Right atrium auricular region (tissue), 2 donors: ENCODE measurements at regions not wholly inside any gene's neighbourhood (a gene's known extent, or its start where the extent isn't known, plus 50 kb on each side); places are given as distances from the start of the nearest gene placed in this dataset.
A peak's percentile ranks its signal among the peaks of the same experiment; 100 is the strongest.
"Not testable (repeated sequence)": the region's sequence is repeated elsewhere in the genome, so short reads cannot be mapped to it uniquely, and the experiment has no call there.

Experiments
- DNase-seq: peaks from one replicate; pipeline ENCODE4 v3.0.0-alpha.2; 2019; ENCODE audit warnings: low spot score
- H3K27ac ChIP-seq, 2 donors: fragments of 200-600 bp; sonication (generic); 1 replicate in 1 of 2; 2 replicates in 1 of 2; pipeline ENCODE4 v1.5.1; 2016 to 2019
- H3K27me3 ChIP-seq, 2 donors: fragments of 200-600 bp; sonication (generic); one replicate each; pipeline versions ENCODE4 v1.5.1 to v1.6.0; 2017 to 2019
- H3K36me3 ChIP-seq: fragments of 200-600 bp; sonication (generic); one replicate; pipeline ENCODE4 v1.5.1; 2016
- H3K4me1 ChIP-seq, 2 donors: fragments of 200-600 bp; sonication (generic); one replicate each; pipeline versions ENCODE4 v1.5.1 to v1.6.0; 2017 to 2019
- H3K4me3 ChIP-seq, 2 donors: fragments of 200-600 bp; sonication (generic); 1 replicate in 1 of 2; 2 replicates in 1 of 2; pipeline ENCODE4 v1.5.1; 2017 to 2019; ENCODE audit warnings: mild to moderate bottlenecking in 1 of 2, moderate library complexity in 1 of 2
- H3K9me3 ChIP-seq, 2 donors: fragments of 200-600 bp; sonication (generic); one replicate each; pipeline ENCODE4 v1.5.1; 2019
- CTCF ChIP-seq, 2 donors: fragments of 200-600 bp; sonication (generic); IDR thresholded peaks; one replicate each; pipeline ENCODE4 v1.5.1; 2019; ENCODE audit warnings: antibody characterized with exemption in 2 of 2

GRCh38 chr6:47420394-47421371, 56.9 kb upstream of the CD2AP start:
- H3K27me3 ChIP-seq: no peaks in the 10 kb centered on the region
- peak overlapping the region in 1 of 2 donors; percentile 6 for H3K27ac ChIP-seq
- DNase-seq: no peak
- no peaks in the 10 kb centered on the region for H3K36me3 ChIP-seq
- peaks cover 0 to 10% of the 10 kb centered on the region in 2 donors for H3K4me1 ChIP-seq
- no peak for TF ChIP-seq CTCF (IDR thresholded peaks at IDR 0.05)
- no peaks in the 10 kb centered on the region for H3K9me3 ChIP-seq
- no peak overlapping the region for H3K4me3 ChIP-seq

- TF ChIP-seq CTCF (IDR thresholded peaks at IDR 0.05): no peak
- no peak overlapping the region for H3K4me3 ChIP-seq
- no peak for DNase-seq
- peaks cover 0 to 10% of the 10 kb centered on the region in 2 donors for H3K4me1 ChIP-seq
- no peaks in the 10 kb centered on the region for H3K9me3 ChIP-seq
- no peaks in the 10 kb centered on the region for H3K27me3 ChIP-seq
- H3K36me3 ChIP-seq: no peaks in the 10 kb centered on the region
- H3K27ac ChIP-seq: no peak overlapping the region
These were observed 54.5 kb upstream of the CD2AP start for GRCh38 chr6:47423079-47423478.

GRCh38 chr6:47424436-47424836, 53.2 kb upstream of the CD2AP start:
- Histone ChIP-seq H3K27me3 (no peaks in the 10 kb centered on the region), H3K27ac (no peak overlapping the region), H3K4me3 (no peak overlapping the region), H3K4me1 (peaks cover 0 to 10% of the 10 kb centered on the region in 2 donors), H3K36me3 (no peaks in the 10 kb centered on the region), H3K9me3 (peaks cover 0 to 8% of the 10 kb centered on the region in 2 donors)
- DNase-seq: no peak
- TF ChIP-seq CTCF (IDR thresholded peaks at IDR 0.05): no peak

DNA sequence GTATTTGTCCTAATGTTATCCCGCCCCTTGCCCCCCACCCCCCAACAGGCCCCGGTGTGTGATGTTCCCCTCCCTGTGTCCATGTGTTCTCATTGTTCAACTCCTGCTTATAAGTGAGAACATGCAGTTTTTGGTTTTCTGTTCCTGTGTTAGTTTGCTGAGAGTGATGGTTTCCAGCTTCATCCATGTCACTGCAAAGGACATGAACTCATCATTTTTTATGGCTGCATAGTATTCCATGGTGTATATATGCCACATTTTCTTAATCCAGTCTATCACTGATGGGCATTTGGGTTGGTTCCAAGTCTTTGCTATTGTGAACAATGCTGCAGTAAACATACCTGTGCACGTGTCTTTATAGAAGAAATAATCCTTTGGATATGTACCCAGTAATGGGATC, 51.9 kb upstream of the CD2AP start:
- H3K4me3 ChIP-seq, DNase-seq, H3K27me3 ChIP-seq, H3K4me1 ChIP-seq, H3K36me3 ChIP-seq, H3K9me3 ChIP-seq, H3K27ac ChIP-seq: not testable (repeated sequence)

DNA sequence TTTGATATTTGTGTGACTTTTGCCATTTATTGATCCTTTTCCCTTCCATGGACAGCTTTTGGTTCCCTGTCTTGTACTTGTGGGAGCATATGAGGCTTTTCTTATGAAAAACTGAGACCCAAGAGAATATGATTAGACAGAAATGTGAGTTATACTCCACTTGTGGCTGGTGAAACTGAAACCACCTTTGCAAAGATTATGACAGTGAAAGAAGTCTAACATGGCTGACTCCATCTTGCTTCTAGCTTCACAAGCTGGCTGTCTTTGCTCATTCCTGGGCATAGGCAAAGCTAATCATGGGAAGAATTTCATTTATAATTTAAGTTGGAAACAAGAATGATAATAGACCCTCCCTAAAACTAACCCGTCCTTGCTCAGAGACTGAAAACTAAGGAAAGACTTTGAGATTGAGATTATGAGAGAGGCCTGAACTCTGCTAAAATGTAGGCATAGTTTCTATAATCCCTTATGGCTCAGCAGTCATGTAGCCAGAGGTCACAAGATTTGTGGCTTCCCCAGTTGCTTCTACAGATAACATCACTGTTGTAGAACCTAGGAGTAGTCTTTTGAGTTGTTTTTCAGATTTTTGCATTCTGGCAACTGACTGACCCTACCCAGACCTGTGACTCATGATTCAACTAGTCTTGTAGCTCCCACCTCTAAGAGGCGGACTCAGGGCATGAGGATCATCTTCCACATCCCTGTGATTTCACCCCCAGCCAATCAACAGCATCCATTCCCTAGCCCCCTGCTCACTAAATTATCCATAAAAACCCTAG, 50.9 kb upstream of the CD2AP start:
- no peak overlapping the region for H3K27ac ChIP-seq
- no peaks in the 10 kb centered on the region for H3K27me3 ChIP-seq
- no peak for DNase-seq
- no peaks in the 10 kb centered on the region for H3K4me1 ChIP-seq
- TF ChIP-seq CTCF (IDR thresholded peaks at IDR 0.05): no peak
- H3K9me3 ChIP-seq: peaks cover 0 to 11% of the 10 kb centered on the region in 2 donors
- H3K36me3 ChIP-seq: no peaks in the 10 kb centered on the region
- no peak overlapping the region for H3K4me3 ChIP-seq

- no peak overlapping the region for H3K4me3 ChIP-seq
These were observed 49.9 kb upstream of the CD2AP start for GRCh38 chr6:47427680-47428079.

More at GRCh38 chr6:47427680-47428079, 49.9 kb upstream of the CD2AP start:
- Histone ChIP-seq H3K27ac (no peak overlapping the region), H3K9me3 (peaks cover 0 to 11% of the 10 kb centered on the region in 2 donors), H3K4me1 (no peaks in the 10 kb centered on the region), H3K36me3 (no peaks in the 10 kb centered on the region), H3K27me3 (no peaks in the 10 kb centered on the region)
- no peak for DNase-seq
- TF ChIP-seq CTCF (IDR thresholded peaks at IDR 0.05): no peak
